OCI-LY1 (cell line): ENCODE measurements at regions not wholly inside any gene's neighbourhood (a gene's known extent, or its start where the extent isn't known, plus 50 kb on each side); places are given as distances from the start of the nearest gene placed in this dataset.

ENCODE experiments used
- H2AFZ ChIP-seq: fragments of 200-600 bp; sonication (generic), shearing (Covaris generic); 2 replicates; pipeline ENCODE4 v1.6.0; 2014; ENCODE audit warnings: antibody characterized with exemption, mild to moderate bottlenecking, low read length
- H3F3A ChIP-seq: fragments of 200-600 bp; sonication (generic), shearing (Covaris generic); 2 replicates; pipeline ENCODE4 v1.6.0; 2014; ENCODE audit warnings: mild to moderate bottlenecking, antibody characterized with exemption, low read length, moderate library complexity; ENCODE audit not compliant: insufficient read depth
- H3K27ac ChIP-seq: fragments of 200-600 bp; sonication (generic); 2 replicates; pipeline ENCODE4 v1.5.1; 2014; ENCODE audit warnings: low read length, mixed run types, mild to moderate bottlenecking, low read depth; ENCODE audit not compliant: poor library complexity, severe bottlenecking
- H3K27me3 ChIP-seq: fragments of 200-600 bp; sonication (generic); 2 replicates; pipeline ENCODE4 v1.6.0; 2014; ENCODE audit warnings: antibody characterized with exemption, mild to moderate bottlenecking, low read length, moderate library complexity; ENCODE audit not compliant: insufficient read depth
- H3K36me3 ChIP-seq: fragments of 200-600 bp; sonication (generic); 2 replicates; pipeline ENCODE4 v1.6.1; 2014; ENCODE audit warnings: mild to moderate bottlenecking, antibody characterized with exemption, low read length, moderate library complexity, mixed read lengths; ENCODE audit not compliant: insufficient read depth
- H3K4me1 ChIP-seq: fragments of 200-600 bp; sonication (generic); 2 replicates; pipeline ENCODE4 v1.5.1; 2014; ENCODE audit warnings: mild to moderate bottlenecking, low read length, moderate library complexity; ENCODE audit not compliant: insufficient read depth, severe bottlenecking
- H3K4me2 ChIP-seq: fragments of 200-600 bp; sonication (generic), shearing (Covaris generic); 2 replicates; pipeline ENCODE4 v1.6.1; 2014; ENCODE audit warnings: low read length
- H3K4me3 ChIP-seq: fragments of 200-600 bp; sonication (generic); 2 replicates; pipeline ENCODE4 v1.5.1; 2014; ENCODE audit warnings: low read length, low read depth, mild to moderate bottlenecking, mixed read lengths; ENCODE audit not compliant: poor library complexity, severe bottlenecking
- H3K79me2 ChIP-seq: fragments of 200-600 bp; shearing (Covaris generic); 2 replicates; pipeline ENCODE4 v1.6.1; 2016; ENCODE audit warnings: mixed run types, low read length, mixed read lengths; ENCODE audit not compliant: insufficient read depth
- H3K9ac ChIP-seq: fragments of 200-600 bp; sonication (generic), shearing (Covaris generic); 2 replicates; pipeline ENCODE4 v1.6.1; 2014; ENCODE audit warnings: mild to moderate bottlenecking, low read length, mixed read lengths
- H3K9me2 ChIP-seq: fragments of 200-600 bp; sonication (generic), shearing (Covaris generic); 2 replicates; pipeline ENCODE4 v1.6.1; 2014; ENCODE audit warnings: low read depth, mild to moderate bottlenecking, low read length, mixed read lengths
- H3K9me3 ChIP-seq: fragments of 200-600 bp; shearing (Covaris generic); 2 replicates; pipeline ENCODE4 v1.6.1; 2014; ENCODE audit warnings: low read length, mixed read lengths
- H4K20me1 ChIP-seq: fragments of 200-600 bp; sonication (generic), shearing (Covaris generic); 2 replicates; pipeline ENCODE4 v1.6.0; 2016; ENCODE audit warnings: mild to moderate bottlenecking, low read length; ENCODE audit not compliant: insufficient read depth
- CTCF ChIP-seq: fragments of 200-600 bp; sonication (generic), shearing (Covaris generic); IDR thresholded peaks from 2 replicates; pipeline ENCODE4 v1.5.1; 2017; ENCODE audit warnings: mild to moderate bottlenecking, antibody characterized with exemption, low read length, moderate library complexity, mixed read lengths
- EZH2 ChIP-seq: fragments of 200-600 bp; sonication (generic), shearing (Covaris generic); IDR thresholded peaks from 2 replicates; pipeline ENCODE4 v1.8.0; 2017; ENCODE audit warnings: borderline replicate concordance, mixed run types, mild to moderate bottlenecking, antibody characterized with exemption, low read length, moderate library complexity, mixed read lengths

GRCh38 chr14:42172304-42172703 is 565.6 kb downstream of the LRFN5 start:
- no peaks in the 10 kb centered on the region for H3K27me3 ChIP-seq
- no peaks in the 10 kb centered on the region for H3K9me3 ChIP-seq
- H3K79me2 ChIP-seq = no peaks in the 10 kb centered on the region
- no peak overlapping the region for H3K27ac ChIP-seq
- no peak overlapping the region for H3K4me2 ChIP-seq
- H3K9ac ChIP-seq = no peak overlapping the region
- no peaks in the 10 kb centered on the region for H3F3A ChIP-seq
- H3K9me2 ChIP-seq = no peaks in the 10 kb centered on the region
- no peaks in the 10 kb centered on the region for H3K36me3 ChIP-seq
- TF ChIP-seq CTCF = no peak
- H3K4me1 ChIP-seq = no peaks in the 10 kb centered on the region
- no peak overlapping the region for H3K4me3 ChIP-seq
- H2AFZ ChIP-seq = no peak overlapping the region
- no peaks in the 10 kb centered on the region for H4K20me1 ChIP-seq

- H4K20me1 ChIP-seq = no peaks in the 10 kb centered on the region
Measured at GRCh38 chr14:42163136-42163535, 556.5 kb downstream of the LRFN5 start.

GRCh38 chr14:42159138-42159537 is 552.5 kb downstream of the LRFN5 start:
- Histone ChIP-seq H3K4me1 (no peaks in the 10 kb centered on the region), H3K9me2 (no peaks in the 10 kb centered on the region), H3K4me3 (no peak overlapping the region), H3K9me3 (no peaks in the 10 kb centered on the region), H3K4me2 (no peak overlapping the region), H3F3A (no peaks in the 10 kb centered on the region), H3K79me2 (no peaks in the 10 kb centered on the region), H3K36me3 (no peaks in the 10 kb centered on the region), H3K27ac (no peak overlapping the region), H3K27me3 (no peaks in the 10 kb centered on the region), H3K9ac (no peak overlapping the region), H4K20me1 (no peaks in the 10 kb centered on the region), H2AFZ (no peak overlapping the region)
- TF ChIP-seq EZH2 = no peak
- no peak for TF ChIP-seq CTCF

More at GRCh38 chr14:42163136-42163535, 556.5 kb downstream of the LRFN5 start:
- Histone ChIP-seq H3K9me2 (no peaks in the 10 kb centered on the region), H3K4me2 (no peak overlapping the region), H3K36me3 (no peaks in the 10 kb centered on the region), H3K4me1 (no peaks in the 10 kb centered on the region), H3F3A (no peaks in the 10 kb centered on the region), H3K4me3 (no peak overlapping the region), H3K79me2 (no peaks in the 10 kb centered on the region), H3K27me3 (no peaks in the 10 kb centered on the region), H3K9ac (no peak overlapping the region), H3K9me3 (no peaks in the 10 kb centered on the region), H3K27ac (no peak overlapping the region), H2AFZ (no peak overlapping the region)
- TF ChIP-seq CTCF (no peak), EZH2 (no peak)
